ENCODE measurements at regions not wholly inside any gene's neighbourhood (a gene's known extent, or its start where the extent isn't known, plus 50 kb on each side); places are given as distances from the start of the nearest gene placed in this dataset.

GRCh38 chr15:81511138-81511537 is 137.1 kb upstream of the TMC3 start:
- CTCF ChIA-PET, result no interaction called here
- no peak for TF ChIP-seq CTCF (IDR thresholded peaks at IDR 0.05; ENCODE audit: insufficient read depth, low read depth, low read length)
- Histone ChIP-seq H3K4me3 (ENCODE audit: low read depth, low read length) (no peak overlapping the region), H3K27me3 (ENCODE audit: control insufficient read depth, insufficient read depth, low read length) (no peaks in the 10 kb centered on the region), H3K36me3 (ENCODE audit: control insufficient read depth, insufficient read depth, low read length) (no peaks in the 10 kb centered on the region)
- POLR2A ChIA-PET, result no interaction called here
- DNase-seq (ENCODE audit: low read depth), result no peak

GRCh38 chr15:81507831-81508230 is 133.8 kb upstream of the TMC3 start:
- Histone ChIP-seq H3K36me3 (ENCODE audit: control insufficient read depth, insufficient read depth, low read length) (no peaks in the 10 kb centered on the region), H3K27me3 (ENCODE audit: control insufficient read depth, insufficient read depth, low read length) (no peaks in the 10 kb centered on the region), H3K4me3 (ENCODE audit: low read depth, low read length) (no peak overlapping the region)
- CTCF ChIA-PET, result no interaction called here
- DNase-seq (ENCODE audit: low read depth), result no peak
- POLR2A ChIA-PET, result no interaction called here
- no peak for TF ChIP-seq CTCF (IDR thresholded peaks at IDR 0.05; ENCODE audit: insufficient read depth, low read depth, low read length)

- DNase-seq (ENCODE audit: low read depth), result no peak
- no peaks in the 10 kb centered on the region for H3K36me3 ChIP-seq (ENCODE audit: control insufficient read depth, insufficient read depth, low read length)
- no peak overlapping the region for H3K4me3 ChIP-seq (ENCODE audit: low read depth, low read length)
- CTCF ChIA-PET, result no interaction called here
- H3K27me3 ChIP-seq (ENCODE audit: control insufficient read depth, insufficient read depth, low read length), result no peaks in the 10 kb centered on the region
- POLR2A ChIA-PET, result no interaction called here
- TF ChIP-seq CTCF (IDR thresholded peaks at IDR 0.05; ENCODE audit: insufficient read depth, low read depth, low read length), result no peak
Observed at GRCh38 chr15:81506936-81507335, 132.9 kb upstream of the TMC3 start.

- Histone ChIP-seq H3K36me3 (ENCODE audit: control insufficient read depth, insufficient read depth, low read length) (no peaks in the 10 kb centered on the region), H3K27me3 (ENCODE audit: control insufficient read depth, insufficient read depth, low read length) (no peaks in the 10 kb centered on the region), H3K4me3 (ENCODE audit: low read depth, low read length) (no peak overlapping the region)
- ChIA-PET POLR2A (no interaction called here), CTCF (no interaction called here)
- no peak for TF ChIP-seq CTCF (IDR thresholded peaks at IDR 0.05; ENCODE audit: insufficient read depth, low read depth, low read length)
- DNase-seq (ENCODE audit: low read depth), result no peak
Observed at GRCh38 chr15:81506071-81506470, 132.1 kb upstream of the TMC3 start.

GRCh38 chr15:81504170-81504905 is 130.3 kb upstream of the TMC3 start:
- ChIA-PET POLR2A (no interaction called here), CTCF (interaction anchor here (0.8 kb wide), 1 partner anchor 270 kb away, joined by 3 read pairs; no protein-coding TSS in a partner anchor)
- Histone ChIP-seq H3K36me3 (ENCODE audit: control insufficient read depth, insufficient read depth, low read length) (no peaks in the 10 kb centered on the region), H3K27me3 (ENCODE audit: control insufficient read depth, insufficient read depth, low read length) (no peaks in the 10 kb centered on the region), H3K4me3 (ENCODE audit: low read depth, low read length) (no peak overlapping the region)
- no peak for TF ChIP-seq CTCF (IDR thresholded peaks at IDR 0.05; ENCODE audit: insufficient read depth, low read depth, low read length)
- no peak for DNase-seq (ENCODE audit: low read depth)
